HG02938 (cell line): ENCODE measurements at regions not wholly inside any gene's neighbourhood (a gene's known extent, or its start where the extent isn't known, plus 50 kb on each side); places are given as distances from the start of the nearest gene placed in this dataset.

ENCODE experiments used
- ATAC-seq: cut with Tn5 transposase; IDR thresholded peaks from one replicate; pipeline ENCODE4 v1.9.1; 2021; ENCODE audit warnings: mild to moderate bottlenecking, moderate library complexity; ENCODE audit not compliant: unreplicated experiment

DNA sequence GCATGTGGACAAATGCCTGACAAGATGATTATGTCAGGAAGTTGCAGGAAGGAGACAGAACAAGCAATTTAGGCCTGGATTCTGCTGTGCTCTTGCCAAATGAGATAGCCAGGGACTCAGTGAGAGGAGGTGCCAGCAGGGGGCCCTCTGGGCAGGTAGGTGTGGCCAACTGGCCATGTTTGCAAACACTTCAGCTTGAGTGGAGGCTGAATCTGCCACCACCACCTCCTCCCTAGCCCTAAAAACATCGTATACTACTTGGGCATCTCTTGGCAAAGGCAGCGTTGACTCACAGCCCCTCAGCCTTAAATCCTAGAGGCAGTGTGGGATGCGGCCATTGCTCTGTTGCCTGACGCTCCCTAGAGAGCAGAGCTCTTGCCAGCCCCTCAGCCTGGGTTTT, 95.1 kb upstream of the PLET1 start:
- ATAC-seq: no peak

DNA sequence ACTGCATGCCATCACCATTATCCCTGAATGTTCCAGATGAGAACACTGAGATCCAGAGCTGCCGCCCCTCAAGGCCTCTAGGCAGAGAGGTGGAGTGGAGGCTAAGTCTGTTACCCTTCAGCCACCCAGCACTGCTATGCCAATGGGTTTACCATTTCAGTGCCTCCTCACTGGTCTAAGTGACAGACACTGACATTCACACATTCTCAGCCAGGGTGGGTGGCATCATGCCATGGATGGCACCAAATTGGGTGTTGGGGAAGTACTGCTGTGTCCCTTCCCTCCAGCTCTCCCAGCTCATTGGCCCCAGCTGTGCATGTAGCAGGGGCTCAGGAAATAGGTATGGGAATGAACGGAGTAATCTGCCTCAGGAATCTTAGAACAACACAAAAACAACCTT, 96.8 kb upstream of the PLET1 start:
- no peak for ATAC-seq

- ATAC-seq: no peak
Measured at GRCh38 chr11:112361396-112361795, 100.7 kb upstream of the PLET1 start.

GRCh38 chr11:112363527-112363926, 102.9 kb upstream of the PLET1 start:
- no peak for ATAC-seq

DNA sequence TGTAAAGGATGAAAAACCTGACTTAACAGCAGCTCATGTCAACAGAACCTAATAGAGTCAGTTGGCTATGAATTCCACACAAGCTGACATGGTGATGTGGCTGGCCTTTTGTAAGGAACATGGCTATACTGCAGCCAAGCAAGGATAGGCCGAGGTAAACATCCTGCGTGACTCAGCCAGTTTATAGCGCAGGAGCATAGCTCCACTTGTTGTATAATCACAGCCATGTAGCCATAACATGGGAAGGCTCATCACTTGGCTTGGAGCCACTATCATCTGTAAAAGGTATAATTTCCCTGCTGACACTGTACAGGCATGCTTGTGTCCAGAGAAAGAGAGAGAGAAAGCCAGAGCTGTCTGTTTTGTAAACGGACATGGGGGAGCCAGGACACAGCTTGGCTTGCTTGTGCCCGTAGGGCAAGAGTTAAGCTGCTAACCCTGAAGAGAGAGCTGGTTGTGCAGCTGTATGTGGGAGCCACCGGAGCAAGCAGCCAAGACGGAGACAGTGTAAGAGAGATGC, 104.4 kb upstream of the PLET1 start:
- no peak for ATAC-seq

DNA sequence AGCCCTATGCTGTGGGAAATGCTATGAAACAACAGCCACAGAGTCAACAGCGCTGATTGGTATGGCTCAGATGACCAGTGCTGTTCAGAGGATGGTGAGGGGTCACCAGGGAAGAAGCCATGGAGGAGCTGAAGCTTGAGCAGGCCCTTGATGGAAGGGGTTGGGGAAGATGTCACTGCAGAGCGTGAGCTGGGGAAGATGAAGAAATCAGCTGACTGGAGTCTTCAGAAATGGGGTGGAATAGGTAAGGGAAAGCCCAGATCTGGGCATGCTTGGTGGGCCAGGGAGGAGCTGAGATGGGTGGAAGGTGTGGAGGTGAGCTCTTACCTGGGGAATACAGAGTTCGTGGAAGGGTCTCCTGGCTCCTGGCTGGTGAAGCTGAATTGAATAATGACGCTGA, 105.4 kb upstream of the PLET1 start:
- ATAC-seq: no peak

DNA sequence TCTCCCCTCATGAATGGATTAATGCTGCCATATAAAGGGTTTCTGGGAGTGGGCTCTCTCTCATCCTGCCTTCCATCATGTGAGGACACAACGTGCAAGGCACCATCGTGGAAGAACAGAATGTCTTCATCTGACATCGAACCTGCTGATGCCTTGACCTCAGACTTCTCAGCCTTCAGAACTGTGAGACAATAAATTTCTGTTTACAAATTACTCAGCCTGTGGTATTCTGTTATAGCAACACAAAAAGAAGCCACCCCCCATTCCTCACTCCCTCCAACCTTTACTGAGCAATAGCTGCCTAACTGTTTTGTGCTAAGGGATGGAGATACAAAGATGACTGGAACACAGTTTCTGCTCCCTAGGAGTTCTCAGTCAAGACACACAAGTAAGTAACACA, 106.1 kb upstream of the PLET1 start:
- no peak for ATAC-seq

GRCh38 chr11:112367461-112367860, 106.8 kb upstream of the PLET1 start:
- ATAC-seq: no peak

GRCh38 chr11:112367895-112368294, 107.2 kb upstream of the PLET1 start:
- no peak for ATAC-seq

DNA sequence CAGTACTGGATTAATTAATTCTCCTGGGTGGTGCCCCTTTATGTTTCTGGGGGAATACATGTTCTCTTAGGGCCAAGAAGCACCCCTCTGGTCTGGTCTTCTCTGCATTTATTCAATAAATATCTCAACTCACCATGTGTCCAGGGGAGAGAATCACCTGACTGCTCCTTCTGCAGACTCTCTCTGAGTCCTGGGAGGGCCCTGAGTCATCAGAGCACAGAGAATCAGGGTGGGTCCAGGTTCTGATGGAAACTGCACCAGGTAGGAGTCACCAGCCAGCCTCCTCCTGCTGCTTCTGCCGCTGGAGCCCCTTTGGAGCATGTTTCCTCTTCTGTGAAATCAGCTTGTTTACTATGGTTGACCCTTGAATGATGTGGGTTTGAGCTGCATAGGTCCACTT, 107.7 kb upstream of the PLET1 start:
- ATAC-seq: no peak

GRCh38 chr11:112369374-112369773, 108.7 kb upstream of the PLET1 start:
- ATAC-seq: no peak

DNA sequence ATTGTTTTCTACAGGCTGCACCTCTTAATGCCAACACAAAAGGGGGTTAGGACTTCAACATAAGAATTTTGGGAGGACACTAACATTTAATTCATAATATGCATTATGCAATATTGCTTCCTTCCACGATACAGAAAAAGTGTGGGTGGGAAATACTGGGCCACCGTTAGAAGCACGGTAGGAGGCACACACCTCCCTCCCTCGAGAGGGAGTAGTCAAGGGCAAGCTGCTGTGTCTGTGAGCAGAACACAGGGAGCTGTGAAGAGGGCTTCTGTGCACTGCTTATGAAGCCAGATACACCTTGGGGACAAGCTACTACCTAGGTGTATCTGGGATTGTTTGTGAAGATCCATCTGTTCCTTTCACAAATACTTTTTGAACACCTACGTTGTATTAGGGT, 109.3 kb upstream of the PLET1 start:
- ATAC-seq: no peak

GRCh38 chr11:112374486-112375140, 114.0 kb upstream of the PLET1 start:
- ATAC-seq: no peak

- no peak for ATAC-seq
Measured at GRCh38 chr11:112377946-112378345, 117.3 kb upstream of the PLET1 start.

- no peak for ATAC-seq
Measured at GRCh38 chr11:112380464-112380863, 119.8 kb upstream of the PLET1 start.

GRCh38 chr11:112381578-112381977, 120.9 kb upstream of the PLET1 start:
- no peak for ATAC-seq

- ATAC-seq: no peak
Measured at GRCh38 chr11:112382561-112382960, 121.9 kb upstream of the PLET1 start.

DNA sequence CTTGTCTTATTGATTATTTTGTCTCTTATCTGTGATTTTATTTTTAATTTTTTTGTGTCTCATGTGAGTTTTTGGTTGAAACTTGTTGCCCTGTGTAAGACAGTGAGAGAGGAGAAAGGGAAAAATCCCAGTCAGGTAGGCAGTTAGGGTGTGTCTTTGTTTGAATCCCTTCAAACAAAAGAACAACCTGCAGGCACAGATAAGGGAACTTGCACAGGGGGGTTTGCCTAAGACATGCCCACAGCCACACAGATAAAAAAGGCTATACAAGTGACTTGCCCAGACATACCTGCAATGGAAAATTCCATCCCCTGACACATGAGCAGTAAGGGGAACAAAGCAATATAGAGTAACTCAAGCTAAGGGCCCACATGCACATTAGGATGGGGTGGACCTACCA, 127.8 kb upstream of the PLET1 start:
- ATAC-seq: no peak

DNA sequence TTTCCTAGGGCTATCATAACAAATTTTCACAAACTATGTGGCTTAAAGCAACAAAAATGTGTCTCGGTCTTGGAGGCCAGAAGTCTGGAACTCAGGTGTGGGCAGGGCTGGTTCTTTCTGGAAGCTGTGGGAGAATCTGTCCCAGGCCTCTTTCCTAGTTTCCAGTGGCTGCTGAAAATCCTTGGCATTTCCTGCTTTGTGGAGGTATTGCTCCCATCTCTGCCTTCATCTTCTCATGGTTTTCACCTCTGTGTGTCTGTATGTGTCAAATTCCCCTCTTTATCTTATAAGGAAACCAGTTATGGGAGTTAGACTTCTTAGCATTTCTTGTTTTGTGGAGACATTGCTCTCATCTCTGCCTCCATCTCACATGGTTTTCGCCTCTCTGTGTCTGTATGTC, 130.4 kb upstream of the PLET1 start:
- no peak for ATAC-seq

- ATAC-seq: no peak
Measured at GRCh38 chr11:112392904-112393303, 132.2 kb upstream of the PLET1 start.

DNA sequence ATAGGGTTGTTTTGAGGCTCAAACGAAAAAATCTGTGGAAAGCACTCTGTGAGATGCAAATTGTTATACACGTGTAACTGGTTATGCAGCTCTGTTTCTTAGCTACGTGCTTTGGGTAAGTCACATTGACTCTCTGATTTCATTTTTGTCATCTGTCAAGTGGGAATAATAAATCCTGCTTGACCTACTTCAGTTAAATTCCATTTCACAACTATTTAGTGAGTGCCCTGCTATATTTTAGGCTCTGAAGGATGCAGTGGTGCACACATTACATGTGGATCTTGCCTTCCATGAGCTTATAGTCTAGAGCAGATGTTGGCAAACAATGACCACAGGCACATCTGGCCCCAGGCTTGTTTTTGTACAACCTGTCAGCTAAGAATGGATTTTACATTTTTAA, 133.6 kb upstream of the PLET1 start:
- no peak for ATAC-seq

GRCh38 chr11:112396076-112396475, 135.4 kb upstream of the PLET1 start:
- no peak for ATAC-seq

GRCh38 chr11:112398798-112399478, 138.3 kb upstream of the PLET1 start:
- no peak for ATAC-seq
